IMR-90 (cell line): ENCODE measurements at regions not wholly inside any gene's neighbourhood (a gene's known extent, or its start where the extent isn't known, plus 50 kb on each side); places are given as distances from the start of the nearest gene placed in this dataset.

Experiments
- ATAC-seq: fragments of 200-7000 bp; cut with Tn5 transposase; 2 replicates; pipeline ENCODE4 v1.9.1; 2020; ENCODE audit warnings: low read depth, mild to moderate bottlenecking, moderate library complexity
- BruUV-seq: library from RNA; stranded (reverse); fragments of 400-500 nt; replicated peaks from 2 replicates; lab custom pipeline; 2021; lab: Mats Ljungman, UMichigan
- CTCF ChIA-PET: fragments of 300-600 bp; formaldehyde crosslinking; extraction: SDS; loops from one replicate; lab custom pipeline; 2021; ENCODE audit warnings: antibody characterized with exemption; lab: Yijun Ruan, JAX
- POLR2A ChIA-PET: fragments of 300-600 bp; sonication (Branson Sonifier 250); formaldehyde crosslinking; loops from one replicate; lab custom pipeline; 2022; ENCODE audit warnings: antibody characterized with exemption; ENCODE audit not compliant: unreplicated experiment; lab: Charles Lee
- DNase-seq: peaks from one replicate; pipeline ENCODE4 v3.0.0; 2013
- H2AFZ ChIP-seq: replicated peaks from 2 replicates; pipeline ENCODE3; 2013; ENCODE audit warnings: low read length, mild to moderate bottlenecking; ENCODE audit not compliant: poor library complexity
- H2AK5ac ChIP-seq: 2 replicates; pipeline ENCODE4 v1.6.1; 2013; ENCODE audit warnings: low read depth, low read length, inconsistent platforms
- H2AK9ac ChIP-seq: replicated peaks from 2 replicates; pipeline ENCODE3; 2013; ENCODE audit warnings: mild to moderate bottlenecking, low read depth, low read length, moderate library complexity; ENCODE audit not compliant: poor library complexity
- H2BK120ac ChIP-seq: 2 replicates; pipeline ENCODE4 v1.6.1; 2013; ENCODE audit warnings: low read depth, low read length, inconsistent platforms
- H2BK15ac ChIP-seq: 3 replicates; pipeline ENCODE4 v1.6.1; 2013; ENCODE audit warnings: low read depth, low read length, inconsistent platforms
- H2BK20ac ChIP-seq: 2 replicates; pipeline ENCODE4 v1.6.1; 2013; ENCODE audit warnings: low read depth, mild to moderate bottlenecking, inconsistent platforms, low read length, moderate library complexity
- H2BK5ac ChIP-seq: 2 replicates; pipeline ENCODE4 v1.6.1; 2013; ENCODE audit warnings: mild to moderate bottlenecking, low read depth, low read length, inconsistent platforms; ENCODE audit not compliant: poor library complexity, severe bottlenecking
- H3K14ac ChIP-seq: replicated peaks from 2 replicates; pipeline ENCODE4 v1.6.1; 2013; ENCODE audit warnings: low read depth, low read length, inconsistent platforms
- H3K18ac ChIP-seq: 2 replicates; pipeline ENCODE4 v1.6.1; 2013; ENCODE audit warnings: low read depth, low read length, control low read depth
- H3K23ac ChIP-seq: 2 replicates; pipeline ENCODE4 v1.6.1; 2013; ENCODE audit warnings: low read depth, low read length, inconsistent platforms
- H3K27ac ChIP-seq: 2 replicates; pipeline ENCODE4 v1.5.1; 2013; ENCODE audit warnings: mild to moderate bottlenecking, control low read depth, low read length; ENCODE audit not compliant: insufficient read depth
- H3K27me3 ChIP-seq: 2 replicates; pipeline ENCODE4 v1.6.1; 2013; ENCODE audit warnings: low read length; ENCODE audit not compliant: control insufficient read depth, insufficient read depth
- H3K36me3 ChIP-seq: 2 replicates; pipeline ENCODE4 v1.6.1; 2013; ENCODE audit warnings: low read length, mixed read lengths; ENCODE audit not compliant: control insufficient read depth, insufficient read depth
- H3K4ac ChIP-seq: 2 replicates; pipeline ENCODE4 v1.6.1; 2013; ENCODE audit warnings: low read depth, low read length, inconsistent platforms
- H3K4me1 ChIP-seq: 2 replicates; pipeline ENCODE4 v1.6.1; 2013; ENCODE audit warnings: low read length, mixed read lengths; ENCODE audit not compliant: control insufficient read depth, insufficient read depth
- H3K4me2 ChIP-seq: 2 replicates; pipeline ENCODE4 v1.6.1; 2013; ENCODE audit warnings: low read depth, mild to moderate bottlenecking, control low read depth, low read length, moderate library complexity
- H3K4me3 ChIP-seq: 2 replicates; pipeline ENCODE4 v1.5.1; 2013; ENCODE audit warnings: low read depth, mild to moderate bottlenecking, control low read depth, low read length, moderate library complexity; ENCODE audit not compliant: insufficient read depth
- H3K56ac ChIP-seq: 2 replicates; pipeline ENCODE4 v1.6.1; 2013; ENCODE audit warnings: low read length, inconsistent platforms; ENCODE audit not compliant: insufficient read depth; ENCODE audit errors: extremely low read depth
- H3K79me1 ChIP-seq, 2 experiments: 2 replicates each; pipeline ENCODE4 v1.6.1; 2013; ENCODE audit warnings: low read length in 2 of 2, inconsistent platforms in 1 of 2, low read depth in 1 of 2
- H3K9ac ChIP-seq: 2 replicates; pipeline ENCODE4 v1.6.1; 2013; ENCODE audit warnings: low read depth, low read length, control low read depth
- H3K9me1 ChIP-seq: 2 replicates; pipeline ENCODE4 v1.6.1; 2013; ENCODE audit warnings: low read length, inconsistent platforms; ENCODE audit not compliant: insufficient read depth
- H3K9me3 ChIP-seq: 2 replicates; pipeline ENCODE4 v1.6.1; 2013; ENCODE audit warnings: low read length; ENCODE audit not compliant: control insufficient read depth, insufficient read depth
- H4K20me1 ChIP-seq: 2 replicates; pipeline ENCODE4 v1.6.1; 2013; ENCODE audit warnings: low read length, inconsistent platforms; ENCODE audit not compliant: insufficient read depth
- H4K5ac ChIP-seq: 2 replicates; pipeline ENCODE4 v1.6.1; 2013; ENCODE audit warnings: mild to moderate bottlenecking, low read depth, low read length, control low read depth
- H4K8ac ChIP-seq, 2 experiments: 2 replicates each; pipeline ENCODE4 v1.6.1; 2013; ENCODE audit warnings: low read depth in 2 of 2, low read length in 2 of 2, control low read depth in 1 of 2, inconsistent platforms in 1 of 2
- H4K91ac ChIP-seq: 2 replicates; pipeline ENCODE4 v1.6.1; 2013; ENCODE audit warnings: low read depth, low read length, inconsistent platforms; ENCODE audit not compliant: insufficient read depth
- BHLHE40 ChIP-seq: fragments of 150-350 bp; IDR thresholded peaks from 2 replicates; pipeline ENCODE4 v1.6.1; 2016; ENCODE audit warnings: mild to moderate bottlenecking, low read depth, low read length
- CEBPB ChIP-seq: IDR thresholded peaks from 2 replicates; pipeline ENCODE4 v1.6.1; 2012; ENCODE audit warnings: low read depth, low read length, improper control_type of control experiment
- CHD1 ChIP-seq: IDR thresholded peaks from 2 replicates; pipeline ENCODE4 v1.6.1; 2012; ENCODE audit warnings: low read depth, low read length, improper control_type of control experiment
- FOS ChIP-seq: fragments of 150-350 bp; IDR thresholded peaks from 2 replicates; pipeline ENCODE4 v1.6.1; 2016; ENCODE audit warnings: low read depth, low read length
- MAFK ChIP-seq: IDR thresholded peaks from 2 replicates; pipeline ENCODE4 v1.6.1; 2012; ENCODE audit warnings: low read depth, low read length, improper control_type of control experiment
- MAZ ChIP-seq: IDR thresholded peaks from 2 replicates; pipeline ENCODE4 v1.6.1; 2012; ENCODE audit warnings: low read depth, mild to moderate bottlenecking, low read length, improper control_type of control experiment, moderate library complexity, borderline replicate concordance
- MXI1 ChIP-seq: IDR thresholded peaks from 2 replicates; pipeline ENCODE4 v1.6.1; 2012; ENCODE audit warnings: low read depth, mild to moderate bottlenecking, low read length, moderate library complexity, borderline replicate concordance
- NFE2L2 ChIP-seq: fragments of 150-350 bp; IDR thresholded peaks from 2 replicates; pipeline ENCODE4 v1.6.1; 2016; ENCODE audit warnings: low read depth, mild to moderate bottlenecking, low read length
- POLR2A ChIP-seq: IDR thresholded peaks from 2 replicates; pipeline ENCODE4 v1.6.1; 2012; ENCODE audit warnings: mild to moderate bottlenecking, low read depth, low read length
- RAD21 ChIP-seq: IDR thresholded peaks from 2 replicates; pipeline ENCODE4 v1.6.1; 2012; ENCODE audit warnings: low read length, improper control_type of control experiment
- RCOR1 ChIP-seq: IDR thresholded peaks from 2 replicates; pipeline ENCODE4 v1.6.1; 2012; ENCODE audit warnings: mild to moderate bottlenecking, low read length, improper control_type of control experiment; ENCODE audit not compliant: insufficient replicate concordance
- RFX5 ChIP-seq: IDR thresholded peaks from 2 replicates; pipeline ENCODE4 v1.8.0; 2012; ENCODE audit warnings: low read depth, mild to moderate bottlenecking, low read length, moderate library complexity
- SMC3 ChIP-seq: fragments of 150-350 bp; IDR thresholded peaks from 2 replicates; pipeline ENCODE4 v1.6.1; 2016; ENCODE audit warnings: low read depth, mild to moderate bottlenecking, antibody characterized with exemption, low read length, moderate library complexity
- WGBS, 2 experiments: methylation state at CpG; one replicate each; pipeline versions ENCODE4 v1.1.5 to v1.1.7; 2013; ENCODE audit warnings: missing lambda C conversion rate in 2 of 2; ENCODE audit not compliant: insufficient read length in 1 of 2; ENCODE audit errors: extremely low coverage in 2 of 2; 5-methylcytosine and 5-hydroxymethylcytosine counted together
- dilution Hi-C: fragments of 300-500 bp; cut with HindIII; formaldehyde crosslinking; loops from one replicate; pipeline ENCODE4 v1.14.3; 2018; ENCODE audit warnings: low sequenced_read_pairs; ENCODE audit not compliant: unreplicated experiment
- in situ Hi-C: fragments of 300-500 bp; cut with MboI; formaldehyde crosslinking; loops from 3 replicates; pipeline ENCODE4 v1.14.3; 2019; ENCODE audit warnings: low sequenced_read_pairs, inconsistent platforms, mixed read lengths
- intact Hi-C: fragments of 100-400 bp; cut with micrococcal nuclease; formaldehyde crosslinking; loops from 2 replicates; pipeline ENCODE4 v1.10.0; 2022
- TF ChIP-seq, protein P1 (sequence below): conservative IDR thresholded peaks from 2 replicates; pipeline ENCODE4 v1.5.1; 2012; ENCODE audit warnings: mild to moderate bottlenecking, low read depth, low read length, improper control_type of control experiment
- TF ChIP-seq, protein P2 (sequence below): fragments of 150-350 bp; IDR thresholded peaks from 2 replicates; pipeline ENCODE4 v1.6.1; 2017; ENCODE audit warnings: mild to moderate bottlenecking, antibody characterized with exemption, low read length, low read depth
- TF ChIP-seq, protein P3 (sequence below): fragments of 150-350 bp; IDR thresholded peaks from 2 replicates; pipeline ENCODE4 v1.6.1; 2016; ENCODE audit warnings: low read depth, mild to moderate bottlenecking, low read length, moderate library complexity, borderline replicate concordance

DNA sequence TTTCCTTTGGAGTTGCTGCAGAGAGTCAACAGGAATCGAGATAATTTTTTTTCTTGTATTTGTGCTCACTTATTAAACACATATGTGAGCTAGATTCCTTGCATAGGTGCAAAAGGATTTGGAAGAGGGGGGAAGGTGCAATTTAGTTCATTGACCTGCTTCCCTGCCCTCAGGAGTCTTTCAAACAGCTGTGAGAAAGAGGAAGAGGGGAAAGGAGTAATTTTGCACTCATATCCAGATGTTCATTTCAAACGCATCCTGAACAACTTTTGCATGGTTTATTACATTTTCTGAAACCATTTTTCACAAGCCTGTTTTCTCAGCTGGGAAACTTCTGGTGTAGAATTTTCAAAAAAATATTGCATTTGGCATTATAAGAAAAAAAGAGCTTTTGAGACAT is 795.0 kb downstream of the MAFB start:
- dilution Hi-C loops: no loop called here
- no peak overlapping the region for H4K5ac ChIP-seq
- H2AFZ ChIP-seq: no peak overlapping the region
- CTCF ChIA-PET: no interaction called here
- no peaks in the 10 kb centered on the region for H3K79me1 ChIP-seq
- no peaks in the 10 kb centered on the region for H3K9me1 ChIP-seq
- H3K14ac ChIP-seq: no peak overlapping the region
- no peak overlapping the region for H3K18ac ChIP-seq
- no TSS peak for BruUV-seq
- H3K23ac ChIP-seq: no peak overlapping the region
- H2BK15ac ChIP-seq: no peak overlapping the region
- H3K4me2 ChIP-seq: no peak overlapping the region
- TF ChIP-seq RFX5 (no peak), MAZ (no peak), BHLHE40 (no peak), RCOR1 (no peak), SMC3 (no peak), FOS (no peak), POLR2A (no peak), NFE2L2 (no peak), MXI1 (no peak), RAD21 (no peak), CHD1 (no peak), CEBPB (no peak), MAFK (no peak)
- TF ChIP-seq, protein P1, sequence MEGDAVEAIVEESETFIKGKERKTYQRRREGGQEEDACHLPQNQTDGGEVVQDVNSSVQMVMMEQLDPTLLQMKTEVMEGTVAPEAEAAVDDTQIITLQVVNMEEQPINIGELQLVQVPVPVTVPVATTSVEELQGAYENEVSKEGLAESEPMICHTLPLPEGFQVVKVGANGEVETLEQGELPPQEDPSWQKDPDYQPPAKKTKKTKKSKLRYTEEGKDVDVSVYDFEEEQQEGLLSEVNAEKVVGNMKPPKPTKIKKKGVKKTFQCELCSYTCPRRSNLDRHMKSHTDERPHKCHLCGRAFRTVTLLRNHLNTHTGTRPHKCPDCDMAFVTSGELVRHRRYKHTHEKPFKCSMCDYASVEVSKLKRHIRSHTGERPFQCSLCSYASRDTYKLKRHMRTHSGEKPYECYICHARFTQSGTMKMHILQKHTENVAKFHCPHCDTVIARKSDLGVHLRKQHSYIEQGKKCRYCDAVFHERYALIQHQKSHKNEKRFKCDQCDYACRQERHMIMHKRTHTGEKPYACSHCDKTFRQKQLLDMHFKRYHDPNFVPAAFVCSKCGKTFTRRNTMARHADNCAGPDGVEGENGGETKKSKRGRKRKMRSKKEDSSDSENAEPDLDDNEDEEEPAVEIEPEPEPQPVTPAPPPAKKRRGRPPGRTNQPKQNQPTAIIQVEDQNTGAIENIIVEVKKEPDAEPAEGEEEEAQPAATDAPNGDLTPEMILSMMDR: no peak
- TF ChIP-seq, protein P2, sequence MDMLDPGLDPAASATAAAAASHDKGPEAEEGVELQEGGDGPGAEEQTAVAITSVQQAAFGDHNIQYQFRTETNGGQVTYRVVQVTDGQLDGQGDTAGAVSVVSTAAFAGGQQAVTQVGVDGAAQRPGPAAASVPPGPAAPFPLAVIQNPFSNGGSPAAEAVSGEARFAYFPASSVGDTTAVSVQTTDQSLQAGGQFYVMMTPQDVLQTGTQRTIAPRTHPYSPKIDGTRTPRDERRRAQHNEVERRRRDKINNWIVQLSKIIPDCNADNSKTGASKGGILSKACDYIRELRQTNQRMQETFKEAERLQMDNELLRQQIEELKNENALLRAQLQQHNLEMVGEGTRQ: no peak
- TF ChIP-seq, protein P3, sequence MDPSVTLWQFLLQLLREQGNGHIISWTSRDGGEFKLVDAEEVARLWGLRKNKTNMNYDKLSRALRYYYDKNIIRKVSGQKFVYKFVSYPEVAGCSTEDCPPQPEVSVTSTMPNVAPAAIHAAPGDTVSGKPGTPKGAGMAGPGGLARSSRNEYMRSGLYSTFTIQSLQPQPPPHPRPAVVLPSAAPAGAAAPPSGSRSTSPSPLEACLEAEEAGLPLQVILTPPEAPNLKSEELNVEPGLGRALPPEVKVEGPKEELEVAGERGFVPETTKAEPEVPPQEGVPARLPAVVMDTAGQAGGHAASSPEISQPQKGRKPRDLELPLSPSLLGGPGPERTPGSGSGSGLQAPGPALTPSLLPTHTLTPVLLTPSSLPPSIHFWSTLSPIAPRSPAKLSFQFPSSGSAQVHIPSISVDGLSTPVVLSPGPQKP: no peak
- H3K27me3 ChIP-seq: peaks cover 5% of the 10 kb centered on the region
- in situ Hi-C loops: loop anchor here (25.0 kb wide), 1 partner anchor 793 kb away; the partner anchor contains the start of gene MAFB
- H2AK5ac ChIP-seq: no peak overlapping the region
- no peak for DNase-seq
- no peaks in the 10 kb centered on the region for H3K9me3 ChIP-seq
- H3K9ac ChIP-seq: no peak overlapping the region
- no peak overlapping the region for H2AK9ac ChIP-seq
- H4K20me1 ChIP-seq: no peaks in the 10 kb centered on the region
- intact Hi-C loops: no loop called here
- H3K4ac ChIP-seq: no peak overlapping the region
- no peak overlapping the region for H2BK5ac ChIP-seq
- WGBS, 2 experiments: no CpG with 5 or more reads among the region's 2 CpGs
- H3K27ac ChIP-seq: no peak overlapping the region
- no peak overlapping the region for H2BK120ac ChIP-seq
- H3K36me3 ChIP-seq: no peaks in the 10 kb centered on the region
- no peak overlapping the region for H4K91ac ChIP-seq
- ATAC-seq: no peak
- peaks cover 2% of the 10 kb centered on the region; the same call in 1 of the 2 replicates for H3K4me1 ChIP-seq
- POLR2A ChIA-PET: no interaction called here
- no peak overlapping the region for H3K56ac ChIP-seq
- H2BK20ac ChIP-seq: no peak overlapping the region
- no peak overlapping the region for H3K4me3 ChIP-seq
- no peak overlapping the region for H4K8ac ChIP-seq
